ENCODE measurements at regions not wholly inside any gene's neighbourhood (a gene's known extent, or its start where the extent isn't known, plus 50 kb on each side); places are given as distances from the start of the nearest gene placed in this dataset.

DNA sequence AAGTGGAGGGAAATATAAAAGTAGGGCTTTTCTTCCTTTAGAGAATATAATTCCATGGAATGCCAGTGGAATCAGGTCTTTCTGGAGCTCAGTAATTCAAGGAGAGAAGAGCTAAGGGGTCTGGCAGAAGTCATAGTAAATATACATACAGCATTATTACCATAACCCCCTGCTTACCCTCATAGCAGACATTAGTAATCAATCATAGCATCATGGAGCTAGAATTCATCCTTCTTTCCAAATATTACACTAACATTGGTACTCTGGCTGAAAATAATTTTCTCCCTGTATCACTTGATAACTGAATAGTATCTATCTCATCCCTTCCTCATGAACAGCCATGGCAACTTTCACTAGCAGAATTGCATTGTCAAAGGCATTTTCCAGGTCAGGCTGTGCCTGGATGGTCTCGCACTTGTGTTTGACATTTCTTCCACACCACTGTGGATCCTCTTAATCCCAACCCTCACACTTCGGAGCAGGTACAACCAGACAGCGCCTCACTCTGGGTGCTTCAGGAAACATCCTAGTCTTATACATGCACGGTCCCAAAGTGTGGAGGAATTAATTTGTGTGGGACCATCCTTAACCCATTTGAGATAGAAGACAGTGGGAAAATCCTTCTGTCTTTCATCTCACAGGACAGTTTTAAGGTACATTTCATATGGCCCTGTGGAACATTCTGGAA, 84.2 kb upstream of the SEC11C start:
- no peak for TF ChIP-seq POLR2A (IDR thresholded peaks at IDR 0.05; ENCODE audit: low read depth, low read length)
- no peak for TF ChIP-seq POLR2AphosphoS5 (IDR thresholded peaks at IDR 0.05; ENCODE audit: low read depth, low read length)
- TF ChIP-seq TAF1 (IDR thresholded peaks at IDR 0.05; ENCODE audit: low read depth, low read length) = no peak
- no peak for TF ChIP-seq SPI1 (IDR thresholded peaks at IDR 0.05; ENCODE audit: low read depth, low read length)
- no peak for TF ChIP-seq POU2F2 (IDR thresholded peaks at IDR 0.05; ENCODE audit: low read depth, low read length)
